Suprapubic skin (tissue), 4 donors: ENCODE measurements at regions not wholly inside any gene's neighbourhood (a gene's known extent, or its start where the extent isn't known, plus 50 kb on each side); places are given as distances from the start of the nearest gene placed in this dataset.
"Not testable (repeated sequence)": the region's sequence is repeated elsewhere in the genome, so short reads cannot be mapped to it uniquely, and the experiment has no call there.

Experiments used
- DNase-seq, 2 donors: peaks; one replicate each; pipeline ENCODE4 v3.0.0-alpha.2; 2019; ENCODE audit warnings: low spot score in 2 of 2
- H3K27ac ChIP-seq: fragments of 200-600 bp; sonication (generic); one replicate; pipeline ENCODE4 v1.5.1; 2019
- H3K27me3 ChIP-seq: fragments of 200-600 bp; sonication (generic); one replicate; pipeline ENCODE4 v1.5.1; 2019
- H3K36me3 ChIP-seq: fragments of 200-600 bp; sonication (generic); one replicate; pipeline ENCODE4 v1.5.1; 2019
- H3K4me1 ChIP-seq: fragments of 200-600 bp; sonication (generic); one replicate; pipeline ENCODE4 v1.5.1; 2019
- H3K4me3 ChIP-seq: fragments of 200-600 bp; sonication (generic); one replicate; pipeline ENCODE4 v1.5.1; 2019; ENCODE audit warnings: mild to moderate bottlenecking
- H3K9me3 ChIP-seq: fragments of 200-600 bp; sonication (generic); one replicate; pipeline ENCODE4 v1.5.1; 2019
- CTCF ChIP-seq, 2 donors: fragments of 200-600 bp in 1 of 2; fragments of 450-650 bp in 1 of 2; sonication (generic) in 1 of 2; IDR thresholded peaks; one replicate each; pipeline ENCODE4 v1.5.1; 2016 to 2019; ENCODE audit warnings: antibody characterized with exemption in 2 of 2, mild to moderate bottlenecking in 1 of 2, moderate library complexity in 1 of 2
- EP300 ChIP-seq: sonication (generic); formaldehyde crosslinking; IDR thresholded peaks from one replicate; pipeline ENCODE4 v1.6.1; 2017; ENCODE audit warnings: antibody characterized with exemption
- POLR2A ChIP-seq, 2 donors: fragments of 450-650 bp; IDR thresholded peaks; one replicate each; pipeline ENCODE4 v1.6.1; 2017; ENCODE audit warnings: antibody characterized with exemption in 2 of 2, mild to moderate bottlenecking in 2 of 2, moderate library complexity in 2 of 2
- POLR2AphosphoS5 ChIP-seq, 3 donors: sonication (generic); formaldehyde crosslinking; IDR thresholded peaks; one replicate each; pipeline ENCODE4 v1.6.1; 2017; ENCODE audit warnings: antibody characterized with exemption in 3 of 3
- WGBS: methylation state at CpG from one replicate; pipeline ENCODE4 v1.1.5; 2018; 5-methylcytosine and 5-hydroxymethylcytosine counted together

- no peaks in the 10 kb centered on the region for H3K27me3 ChIP-seq
- H3K4me1 ChIP-seq, result no peaks in the 10 kb centered on the region
- H3K4me3 ChIP-seq, result no peak overlapping the region
- WGBS, result 62% methylated on average over 7 of the region's 7 CpGs
- no peaks in the 10 kb centered on the region for H3K9me3 ChIP-seq
- H3K27ac ChIP-seq, result no peak overlapping the region
- TF ChIP-seq CTCF (IDR thresholded peaks at IDR 0.05) (no peak), POLR2A (IDR thresholded peaks at IDR 0.05) (no peak), POLR2AphosphoS5 (IDR thresholded peaks at IDR 0.05) (no peak), EP300 (no peak)
- no peak for DNase-seq
- no peaks in the 10 kb centered on the region for H3K36me3 ChIP-seq
Measured at GRCh38 chr20:53819973-53820451, 226.4 kb upstream of the ZNF217 start.

GRCh38 chr20:53818457-53819177 lies 225.0 kb upstream of the ZNF217 start:
- no peak for DNase-seq
- no peaks in the 10 kb centered on the region for H3K36me3 ChIP-seq
- H3K27ac ChIP-seq, result no peak overlapping the region
- H3K27me3 ChIP-seq, result no peaks in the 10 kb centered on the region
- no peak for TF ChIP-seq CTCF (IDR thresholded peaks at IDR 0.05)
- H3K4me1 ChIP-seq, result peaks cover 7% of the 10 kb centered on the region
- H3K9me3 ChIP-seq, result no peaks in the 10 kb centered on the region
- no peak overlapping the region for H3K4me3 ChIP-seq

GRCh38 chr20:53817513-53817912 lies 223.9 kb upstream of the ZNF217 start:
- H3K36me3 ChIP-seq, DNase-seq, H3K27ac ChIP-seq, H3K4me1 ChIP-seq, H3K27me3 ChIP-seq, H3K4me3 ChIP-seq, H3K9me3 ChIP-seq: not testable (repeated sequence)
- 97% methylated on average over 7 of the region's 7 CpGs for WGBS

GRCh38 chr20:53816872-53817398 lies 223.3 kb upstream of the ZNF217 start:
- Histone ChIP-seq H3K9me3 (no peaks in the 10 kb centered on the region), H3K27me3 (no peaks in the 10 kb centered on the region), H3K4me3 (no peak overlapping the region), H3K27ac (no peak overlapping the region), H3K36me3 (no peaks in the 10 kb centered on the region), H3K4me1 (peaks cover 9% of the 10 kb centered on the region)
- TF ChIP-seq EP300 (no peak), POLR2AphosphoS5 (IDR thresholded peaks at IDR 0.05) (no peak), POLR2A (IDR thresholded peaks at IDR 0.05) (no peak), CTCF (IDR thresholded peaks at IDR 0.05) (no peak)
- WGBS, result 93% methylated on average over 4 of the region's 4 CpGs
- DNase-seq, result no peak

GRCh38 chr20:53815509-53815908 lies 221.9 kb upstream of the ZNF217 start:
- Histone ChIP-seq H3K27ac (no peak overlapping the region), H3K4me3 (no peak overlapping the region), H3K36me3 (no peaks in the 10 kb centered on the region), H3K27me3 (no peaks in the 10 kb centered on the region), H3K9me3 (no peaks in the 10 kb centered on the region), H3K4me1 (peaks cover 9% of the 10 kb centered on the region)
- no peak for DNase-seq
- no peak for TF ChIP-seq POLR2AphosphoS5 (IDR thresholded peaks at IDR 0.05)

GRCh38 chr20:53814060-53814459 lies 220.4 kb upstream of the ZNF217 start:
- Histone ChIP-seq H3K9me3 (no peaks in the 10 kb centered on the region), H3K27me3 (no peaks in the 10 kb centered on the region), H3K4me1 (peaks cover 9% of the 10 kb centered on the region), H3K4me3 (no peak overlapping the region), H3K36me3 (no peaks in the 10 kb centered on the region), H3K27ac (no peak overlapping the region)
- TF ChIP-seq POLR2AphosphoS5 (IDR thresholded peaks at IDR 0.05) (no peak), EP300 (no peak), CTCF (IDR thresholded peaks at IDR 0.05) (no peak), POLR2A (IDR thresholded peaks at IDR 0.05) (no peak)
- no peak for DNase-seq
- 80% methylated on average over 2 of the region's 2 CpGs for WGBS
